ENCODE measurements at regions not wholly inside any gene's neighbourhood (a gene's known extent, or its start where the extent isn't known, plus 50 kb on each side); places are given as distances from the start of the nearest gene placed in this dataset.

- no peak for DNase-seq (ENCODE audit: low read depth, low spot score)
Observed at GRCh38 chr5:77844623-77845323, 68.6 kb upstream of the TBCA start.

GRCh38 chr5:77844373-77844622, 68.2 kb upstream of the TBCA start:
- DNase-seq (ENCODE audit: low read depth, low spot score): no peak

GRCh38 chr5:77843570-77844372, 67.6 kb upstream of the TBCA start:
- no peak for DNase-seq (ENCODE audit: low read depth, low spot score)

- no peak for DNase-seq (ENCODE audit: low read depth, low spot score)
Observed at GRCh38 chr5:77842243-77842642, 66.1 kb upstream of the TBCA start.

- no peak for DNase-seq (ENCODE audit: low read depth, low spot score)
Observed at GRCh38 chr5:77841616-77842015, 65.5 kb upstream of the TBCA start.

GRCh38 chr5:77840930-77841329, 64.8 kb upstream of the TBCA start:
- DNase-seq (ENCODE audit: low read depth, low spot score): no peak

GRCh38 chr5:77839691-77840090, 63.6 kb upstream of the TBCA start:
- DNase-seq (ENCODE audit: low read depth, low spot score): no peak

- no peak for DNase-seq (ENCODE audit: low read depth, low spot score)
Observed at GRCh38 chr5:77832938-77833337, 56.8 kb upstream of the TBCA start.

- no peak for DNase-seq (ENCODE audit: low read depth, low spot score)
Observed at GRCh38 chr5:77832166-77832770, 56.1 kb upstream of the TBCA start.

GRCh38 chr5:77828445-77828844, 52.3 kb upstream of the TBCA start:
- DNase-seq (ENCODE audit: low read depth, low spot score): no peak

Data from brain pericyte (primary cell).